Nephron (organoid): ENCODE measurements at regions not wholly inside any gene's neighbourhood (a gene's known extent, or its start where the extent isn't known, plus 50 kb on each side); places are given as distances from the start of the nearest gene placed in this dataset.

Experiments used
- H3K27ac Mint-ChIP-seq, 3 experiments: 2 replicates each; pipeline ENCODE4 v1.8.0; 2020; ENCODE audit warnings: mixed read lengths in 3 of 3, mild to moderate bottlenecking in 2 of 3, moderate library complexity in 1 of 3
- H3K27me3 Mint-ChIP-seq: 2 replicates; pipeline ENCODE4 v1.8.0; 2021; ENCODE audit warnings: low read depth, mild to moderate bottlenecking, moderate library complexity, mixed read lengths
- H3K36me3 Mint-ChIP-seq: 2 replicates; pipeline ENCODE4 v1.8.0; 2020; ENCODE audit warnings: low read depth, mixed read lengths
- H3K4me1 Mint-ChIP-seq: 2 replicates; pipeline ENCODE4 v1.8.0; 2020; ENCODE audit warnings: mixed read lengths
- H3K4me3 Mint-ChIP-seq, 3 experiments: 2 replicates each; pipeline ENCODE4 v1.8.0; 2020; ENCODE audit warnings: mild to moderate bottlenecking in 3 of 3, mixed read lengths in 3 of 3, moderate library complexity in 2 of 3
- H3K9me3 Mint-ChIP-seq: 2 replicates; pipeline ENCODE4 v1.8.0; 2020; ENCODE audit warnings: mixed read lengths
- TF ChIP-seq, protein P1 (sequence below), 3 experiments: fragments of 200-600 bp; sonication (generic); IDR thresholded peaks; one replicate each; pipeline ENCODE4 v1.5.0; 2021; ENCODE audit warnings: antibody characterized with exemption in 3 of 3; ENCODE audit not compliant: unreplicated experiment in 3 of 3

DNA sequence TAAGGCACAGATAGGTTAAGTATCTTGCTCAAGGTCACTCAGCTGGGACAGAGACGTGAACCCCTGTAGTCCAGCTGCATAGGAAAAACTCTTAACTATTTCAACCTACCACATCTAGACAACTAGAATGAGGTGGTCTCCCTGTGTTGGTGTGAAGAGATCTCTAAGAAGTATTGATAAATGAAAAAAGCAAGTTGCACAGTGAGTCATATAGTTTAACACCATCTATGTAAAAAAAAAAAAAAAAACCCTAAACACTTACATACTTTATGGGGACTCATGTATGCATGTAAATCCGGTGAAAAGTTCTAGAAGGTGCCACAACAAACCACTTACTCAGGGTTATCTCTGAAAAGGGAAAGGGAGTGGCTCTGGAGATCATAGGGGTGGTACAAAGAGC, 185.5 kb downstream of the SATB1 start:
- Mint-ChIP-seq H3K4me1 (peaks cover under 1% of the 10 kb centered on the region), H3K36me3 (no peaks in the 10 kb centered on the region), H3K4me3 (no peak overlapping the region), H3K9me3 (no peaks in the 10 kb centered on the region), H3K27ac (no peak overlapping the region), H3K27me3 (no peaks in the 10 kb centered on the region)
- TF ChIP-seq, protein P1, sequence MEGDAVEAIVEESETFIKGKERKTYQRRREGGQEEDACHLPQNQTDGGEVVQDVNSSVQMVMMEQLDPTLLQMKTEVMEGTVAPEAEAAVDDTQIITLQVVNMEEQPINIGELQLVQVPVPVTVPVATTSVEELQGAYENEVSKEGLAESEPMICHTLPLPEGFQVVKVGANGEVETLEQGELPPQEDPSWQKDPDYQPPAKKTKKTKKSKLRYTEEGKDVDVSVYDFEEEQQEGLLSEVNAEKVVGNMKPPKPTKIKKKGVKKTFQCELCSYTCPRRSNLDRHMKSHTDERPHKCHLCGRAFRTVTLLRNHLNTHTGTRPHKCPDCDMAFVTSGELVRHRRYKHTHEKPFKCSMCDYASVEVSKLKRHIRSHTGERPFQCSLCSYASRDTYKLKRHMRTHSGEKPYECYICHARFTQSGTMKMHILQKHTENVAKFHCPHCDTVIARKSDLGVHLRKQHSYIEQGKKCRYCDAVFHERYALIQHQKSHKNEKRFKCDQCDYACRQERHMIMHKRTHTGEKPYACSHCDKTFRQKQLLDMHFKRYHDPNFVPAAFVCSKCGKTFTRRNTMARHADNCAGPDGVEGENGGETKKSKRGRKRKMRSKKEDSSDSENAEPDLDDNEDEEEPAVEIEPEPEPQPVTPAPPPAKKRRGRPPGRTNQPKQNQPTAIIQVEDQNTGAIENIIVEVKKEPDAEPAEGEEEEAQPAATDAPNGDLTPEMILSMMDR (IDR thresholded peaks at IDR 0.05; ENCODE audit: unreplicated experiment in 3 of 3), result no peak

DNA sequence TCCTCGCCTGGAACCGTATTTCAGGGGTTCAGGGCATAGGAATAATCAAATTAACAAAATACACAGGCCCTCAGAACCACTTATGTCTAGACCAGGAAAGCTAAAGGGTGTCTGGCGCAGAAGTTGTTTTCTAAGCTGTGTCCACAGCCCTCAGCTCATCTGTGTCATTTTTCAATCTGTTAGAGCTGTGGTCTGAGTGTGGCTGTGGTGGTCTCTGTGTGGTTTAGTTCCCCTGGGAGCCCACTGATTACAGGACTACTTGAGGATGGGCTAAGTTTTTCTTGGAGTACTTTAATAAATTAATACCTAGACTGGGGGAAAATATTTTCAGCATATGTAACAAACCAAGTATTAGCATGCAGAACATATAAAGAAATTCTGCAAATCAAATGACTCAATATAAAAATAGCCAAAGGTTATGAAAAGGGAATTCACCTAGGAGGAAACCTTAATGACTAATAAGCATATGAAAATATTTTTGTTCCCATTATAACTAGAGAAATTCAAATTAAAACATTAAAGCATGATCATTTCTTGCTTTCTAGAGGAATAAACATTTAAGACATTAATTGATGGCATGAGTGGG, 186.3 kb downstream of the SATB1 start:
- no peaks in the 10 kb centered on the region for H3K27me3 Mint-ChIP-seq
- peaks cover 4% of the 10 kb centered on the region for H3K4me1 Mint-ChIP-seq
- no peaks in the 10 kb centered on the region for H3K36me3 Mint-ChIP-seq
- no peak overlapping the region for H3K27ac Mint-ChIP-seq
- H3K9me3 Mint-ChIP-seq, result no peaks in the 10 kb centered on the region
- no peak overlapping the region for H3K4me3 Mint-ChIP-seq
- TF ChIP-seq, protein P1 (IDR thresholded peaks at IDR 0.05; ENCODE audit: unreplicated experiment in 3 of 3), result no peak

DNA sequence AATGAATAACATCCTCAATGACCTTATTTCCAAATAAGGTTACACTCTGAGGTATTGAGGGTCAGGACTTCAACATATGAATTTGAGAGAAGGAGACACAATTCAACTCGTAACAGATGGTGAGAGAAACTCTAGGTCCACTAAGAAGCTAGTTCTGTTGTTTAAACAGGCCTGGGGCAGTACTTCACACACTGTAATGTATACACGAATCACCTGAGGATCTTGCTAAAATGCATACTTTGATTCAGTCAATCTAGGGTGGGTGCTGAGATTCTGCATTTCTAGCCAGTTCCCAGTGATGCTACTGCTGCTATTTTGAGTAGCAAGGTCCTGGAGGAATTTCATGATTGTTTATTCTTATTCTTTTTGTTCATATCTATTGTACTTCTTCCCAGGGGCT, 186.8 kb downstream of the SATB1 start:
- Mint-ChIP-seq H3K9me3 (no peaks in the 10 kb centered on the region), H3K27ac (no peak overlapping the region), H3K36me3 (no peaks in the 10 kb centered on the region), H3K4me3 (no peak overlapping the region), H3K4me1 (peaks cover 4% of the 10 kb centered on the region), H3K27me3 (no peaks in the 10 kb centered on the region)
- TF ChIP-seq, protein P1 (IDR thresholded peaks at IDR 0.05; ENCODE audit: unreplicated experiment in 3 of 3), result no peak

DNA sequence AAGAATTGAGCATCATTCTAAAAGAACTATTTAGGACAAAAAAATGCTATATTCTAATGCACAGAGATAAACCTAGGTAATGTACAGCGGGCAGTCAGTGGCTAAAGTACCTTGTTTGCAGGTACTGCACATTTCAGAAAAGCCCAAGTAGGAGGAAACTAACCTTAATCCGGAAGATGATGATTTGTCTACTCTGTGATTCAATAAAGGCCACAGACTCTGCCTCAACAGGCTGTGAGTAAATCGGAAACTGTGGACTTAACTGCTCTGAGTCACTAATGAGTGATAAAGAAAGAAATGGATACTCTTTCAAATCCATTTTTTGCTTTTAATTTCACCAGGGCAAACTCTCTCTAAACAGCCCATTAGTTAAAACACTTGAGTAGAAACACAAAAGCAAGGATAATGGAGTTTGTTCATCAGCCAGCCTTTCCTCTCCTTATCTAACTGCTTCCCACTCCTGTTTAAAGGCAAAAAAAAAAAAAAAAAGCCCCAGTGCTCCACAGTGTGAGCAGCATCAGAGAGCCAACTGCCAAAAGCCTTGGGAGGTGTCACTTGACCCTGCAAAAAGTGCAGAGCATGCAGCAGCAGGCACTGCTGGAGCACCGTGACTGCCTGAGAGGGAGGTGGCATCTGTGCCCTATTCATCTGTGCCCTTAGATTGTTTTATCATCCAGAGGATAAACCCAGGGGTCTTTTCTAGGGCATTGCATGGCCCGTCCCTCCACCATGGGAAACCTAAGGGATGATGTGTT, 187.7 kb downstream of the SATB1 start:
- Mint-ChIP-seq H3K27me3 (no peaks in the 10 kb centered on the region), H3K36me3 (no peaks in the 10 kb centered on the region), H3K4me1 (peaks cover 4% of the 10 kb centered on the region), H3K27ac (no peak overlapping the region), H3K4me3 (no peak overlapping the region), H3K9me3 (no peaks in the 10 kb centered on the region)
- TF ChIP-seq, protein P1 (IDR thresholded peaks at IDR 0.05; ENCODE audit: unreplicated experiment in 3 of 3), result no peak

DNA sequence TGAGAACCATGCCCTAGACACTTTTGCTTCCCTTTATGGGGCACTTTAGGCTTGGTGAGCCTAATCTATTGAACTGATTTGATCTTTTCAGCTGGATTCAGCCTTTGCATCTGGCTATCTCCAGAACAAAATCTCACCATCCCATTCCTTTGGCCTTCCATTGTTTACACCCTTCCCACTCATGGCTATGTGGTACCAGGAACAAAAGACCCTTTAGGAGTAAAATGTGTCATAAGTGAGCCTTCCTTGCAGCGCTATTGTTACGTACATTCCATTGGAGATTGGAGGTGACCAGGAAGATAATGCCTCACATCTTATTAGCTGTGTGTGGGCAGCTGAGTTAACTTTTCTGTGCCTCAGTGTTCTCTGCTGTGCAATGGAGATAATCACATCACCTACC, 188.4 kb downstream of the SATB1 start:
- no peaks in the 10 kb centered on the region for H3K27me3 Mint-ChIP-seq
- H3K4me1 Mint-ChIP-seq, result peaks cover 4% of the 10 kb centered on the region
- TF ChIP-seq, protein P1 (IDR thresholded peaks at IDR 0.05; ENCODE audit: unreplicated experiment in 3 of 3), result no peak
- no peaks in the 10 kb centered on the region for H3K9me3 Mint-ChIP-seq
- no peaks in the 10 kb centered on the region for H3K36me3 Mint-ChIP-seq
- H3K27ac Mint-ChIP-seq, result no peak overlapping the region
- H3K4me3 Mint-ChIP-seq, result no peak overlapping the region
